NB4 (cell line): ENCODE measurements at regions not wholly inside any gene's neighbourhood (a gene's known extent, or its start where the extent isn't known, plus 50 kb on each side); places are given as distances from the start of the nearest gene placed in this dataset.

Source experiments
- CTCF ChIP-seq: IDR thresholded peaks from one replicate; pipeline ENCODE4 v1.5.1; 2012; ENCODE audit warnings: low read depth, low read length
- POLR2A ChIP-seq: IDR thresholded peaks from 2 replicates; pipeline ENCODE4 v1.6.1; 2011; ENCODE audit warnings: mild to moderate bottlenecking; ENCODE audit not compliant: insufficient read length; ENCODE audit errors: extremely low read depth

GRCh38 chr4:41874398-41874797, 60.8 kb upstream of the TMEM33 start:
- no peak for TF ChIP-seq CTCF
- no peak for TF ChIP-seq POLR2A
